HCT116 (cell line): ENCODE measurements at regions not wholly inside any gene's neighbourhood (a gene's known extent, or its start where the extent isn't known, plus 50 kb on each side); places are given as distances from the start of the nearest gene placed in this dataset.

Experiments
- ATAC-seq: fragments of 200-7000 bp; cut with Tn5 transposase; 2 replicates; pipeline ENCODE4 v1.9.1; 2020; ENCODE audit warnings: mild to moderate bottlenecking, moderate library complexity
- BruUV-seq: library from RNA; stranded (reverse); fragments of 400-500 nt; replicated peaks from 2 replicates; lab custom pipeline; 2021; lab: Mats Ljungman, UMichigan
- CTCF ChIA-PET: fragments of 300-600 bp; sonication (Branson Sonifier 250); formaldehyde crosslinking; loops from one replicate; lab custom pipeline; 2021; ENCODE audit warnings: antibody characterized with exemption; lab: Charles Lee
- POLR2A ChIA-PET: fragments of 300-600, 350-600 bp; sonication (Branson Sonifier 250); formaldehyde crosslinking; loops from one replicate; lab custom pipeline; 2021; ENCODE audit warnings: antibody characterized with exemption; lab: Charles Lee
- RAD21 ChIA-PET, 2 experiments: fragments of 300-600 bp; sonication (Branson Sonifier 250); formaldehyde crosslinking; loops; one replicate each; lab custom pipeline; 2023; ENCODE audit warnings: low total read pairs in 2 of 2; ENCODE audit not compliant: uncharacterized antibody in 2 of 2, unreplicated experiment in 2 of 2, low non-redundant PET in 1 of 2; lab: Charles Lee
- DNase-seq: peaks from one replicate; pipeline ENCODE4 v3.0.0-alpha.2; 2010; ENCODE audit warnings: low read depth, low spot score
- H2AFZ ChIP-seq: fragments of 200-600 bp; shearing (Covaris generic), sonication (generic); 2 replicates; pipeline ENCODE4 v1.6.1; 2017; ENCODE audit warnings: low read depth, mixed run types, mixed read lengths, antibody characterized with exemption, low read length; ENCODE audit not compliant: poor library complexity, severe bottlenecking
- H3K27ac ChIP-seq: 2 replicates; pipeline ENCODE4 v1.5.1; 2012; ENCODE audit warnings: low read depth, low read length
- H3K27me3 ChIP-seq: fragments of 200-600 bp; sonication (generic); 2 replicates; pipeline ENCODE4 v1.6.1; 2016; ENCODE audit warnings: mixed run types, low read length, mixed read lengths; ENCODE audit not compliant: insufficient read depth
- H3K36me3 ChIP-seq, 2 experiments: fragments of 200-500 bp in 1 of 2; fragments of 200-600 bp in 1 of 2; sonication (Bioruptor generic) in 1 of 2; sonication (generic) in 1 of 2; 2 replicates each; pipeline versions ENCODE4 v1.5.1 to v1.6.1; 2014 to 2016; ENCODE audit warnings: low read length in 2 of 2, inconsistent platforms in 1 of 2, mixed read lengths in 1 of 2, mixed run types in 1 of 2; ENCODE audit not compliant: insufficient read depth in 2 of 2, control insufficient read depth in 1 of 2
- H3K4me1 ChIP-seq, 2 experiments: fragments of 200-600 bp in 1 of 2; sonication (generic) in 1 of 2; 2 replicates each; pipeline versions ENCODE4 v1.5.1 to v1.6.1; 2012 to 2017; ENCODE audit warnings: low read length in 2 of 2, inconsistent platforms in 1 of 2, mild to moderate bottlenecking in 1 of 2, mixed read lengths in 1 of 2, mixed run types in 1 of 2, moderate library complexity in 1 of 2; ENCODE audit not compliant: insufficient read depth in 2 of 2, control insufficient read depth in 1 of 2
- H3K4me2 ChIP-seq: fragments of 200-600 bp; sonication (generic); 2 replicates; pipeline ENCODE4 v1.6.1; 2017; ENCODE audit warnings: mixed run types, low read length, mixed read lengths
- H3K4me3 ChIP-seq, 2 experiments: fragments of 200-600 bp in 1 of 2; sonication (generic) in 1 of 2; replicated peaks in 1 of 2; 2 replicates each; pipeline ENCODE4 v1.5.1; 2011 to 2016; ENCODE audit warnings: low read length in 2 of 2, control low read depth in 1 of 2, low read depth in 1 of 2, mild to moderate bottlenecking in 1 of 2, mixed read lengths in 1 of 2, mixed run types in 1 of 2
- H3K79me2 ChIP-seq: fragments of 200-600 bp; sonication (generic); 2 replicates; pipeline ENCODE4 v1.6.1; 2017; ENCODE audit warnings: mild to moderate bottlenecking, mixed run types, low read length, moderate library complexity, mixed read lengths; ENCODE audit not compliant: insufficient read depth
- H3K9ac ChIP-seq: fragments of 200-600 bp; sonication (generic); 2 replicates; pipeline ENCODE4 v1.6.1; 2016; ENCODE audit warnings: low read length, mixed read lengths
- H3K9me2 ChIP-seq: fragments of 200-600 bp; sonication (generic), shearing (Covaris generic); 2 replicates; pipeline ENCODE4 v1.6.1; 2017; ENCODE audit warnings: mixed run types, mild to moderate bottlenecking, moderate library complexity; ENCODE audit not compliant: insufficient read depth
- H3K9me3 ChIP-seq, 2 experiments: fragments of 200-500 bp in 1 of 2; fragments of 200-600 bp in 1 of 2; sonication (Bioruptor generic) in 1 of 2; sonication (generic) in 1 of 2; 2 replicates each; pipeline ENCODE4 v1.6.1; 2014 to 2017; ENCODE audit warnings: low read length in 2 of 2, mixed read lengths in 2 of 2, inconsistent platforms in 1 of 2, low read depth in 1 of 2, mild to moderate bottlenecking in 1 of 2, mixed run types in 1 of 2, moderate library complexity in 1 of 2; ENCODE audit not compliant: control insufficient read depth in 1 of 2, insufficient read depth in 1 of 2
- H4K20me1 ChIP-seq: fragments of 200-600 bp; sonication (generic), shearing (Covaris generic); 2 replicates; pipeline ENCODE4 v1.6.1; 2017; ENCODE audit warnings: mixed run types, mild to moderate bottlenecking, moderate library complexity; ENCODE audit not compliant: insufficient read depth
- CEBPB ChIP-seq: IDR thresholded peaks from 2 replicates; pipeline ENCODE4 v1.6.1; 2012; ENCODE audit warnings: low read depth
- EZH2phosphoT487 ChIP-seq: fragments of 200-600 bp; IDR thresholded peaks from 2 replicates; pipeline ENCODE4 v1.6.1; 2018; ENCODE audit warnings: antibody characterized with exemption, borderline replicate concordance
- POLR2A ChIP-seq: IDR thresholded peaks from 2 replicates; pipeline ENCODE4 v1.7.0; 2011; ENCODE audit warnings: borderline replicate concordance; ENCODE audit not compliant: insufficient read depth, insufficient read length; ENCODE audit errors: extremely low read depth
- POLR2AphosphoS5 ChIP-seq: IDR thresholded peaks from 2 replicates; pipeline ENCODE4 v1.6.1; 2011; ENCODE audit warnings: mild to moderate bottlenecking, low read depth, low read length, moderate library complexity
- REST ChIP-seq: IDR thresholded peaks from 2 replicates; pipeline ENCODE4 v1.6.1; 2012; ENCODE audit warnings: low read depth
- SRF ChIP-seq: IDR thresholded peaks from 2 replicates; pipeline ENCODE4 v1.6.1; 2012; ENCODE audit warnings: low read depth
- YY1 ChIP-seq: IDR thresholded peaks from 2 replicates; pipeline ENCODE4 v1.6.1; 2011; ENCODE audit warnings: low read length, low read depth, moderate library complexity, mild to moderate bottlenecking; ENCODE audit not compliant: insufficient replicate concordance; ENCODE audit errors: extremely low read depth
- ZBTB33 ChIP-seq: IDR thresholded peaks from 2 replicates; pipeline ENCODE4 v1.6.1; 2011; ENCODE audit warnings: mild to moderate bottlenecking, low read length, moderate library complexity; ENCODE audit not compliant: insufficient replicate concordance; ENCODE audit errors: extremely low read depth
- ZFX ChIP-seq: fragments of 450-650 bp; IDR thresholded peaks from 2 replicates; pipeline ENCODE4 v1.6.1; 2017
- intact Hi-C: fragments of 100-400 bp; cut with micrococcal nuclease; formaldehyde crosslinking; loops from 2 replicates; pipeline ENCODE4 v1.10.0; 2022
- TF ChIP-seq, protein P1 (sequence below): IDR thresholded peaks from 2 replicates; pipeline ENCODE4 v1.6.1; 2012

- H3K27ac ChIP-seq = no peak overlapping the region
- no peaks in the 10 kb centered on the region for H3K79me2 ChIP-seq
- no peak overlapping the region for H2AFZ ChIP-seq
- no peaks in the 10 kb centered on the region for H3K27me3 ChIP-seq
- no peaks in the 10 kb centered on the region for H3K36me3 ChIP-seq
- intact Hi-C loops = no loop called here
- BruUV-seq = no TSS peak
- H3K9me3 ChIP-seq = no peaks in the 10 kb centered on the region
- H3K4me2 ChIP-seq = no peak overlapping the region
- no peak overlapping the region for H3K9ac ChIP-seq
- no peak overlapping the region for H3K4me3 ChIP-seq
- H3K9me2 ChIP-seq = no peaks in the 10 kb centered on the region
- ChIA-PET RAD21 (no interaction called here), POLR2A (no interaction called here), CTCF (no interaction called here)
- no peaks in the 10 kb centered on the region for H4K20me1 ChIP-seq
- DNase-seq (no peak), ATAC-seq (no peak)
- TF ChIP-seq ZFX (no peak), POLR2AphosphoS5 (no peak), POLR2A (no peak), SRF (no peak), YY1 (no peak), REST (no peak), CEBPB (no peak)
- TF ChIP-seq, protein P1, sequence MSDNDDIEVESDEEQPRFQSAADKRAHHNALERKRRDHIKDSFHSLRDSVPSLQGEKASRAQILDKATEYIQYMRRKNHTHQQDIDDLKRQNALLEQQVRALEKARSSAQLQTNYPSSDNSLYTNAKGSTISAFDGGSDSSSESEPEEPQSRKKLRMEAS = no peak
- no peaks in the 10 kb centered on the region for H3K4me1 ChIP-seq
Observed at GRCh38 chr14:98444077-98444476, 827.9 kb downstream of the BCL11B start.

GRCh38 chr14:98445718-98446117 is 826.3 kb downstream of the BCL11B start:
- Histone ChIP-seq H3K27ac (no peak overlapping the region), H3K36me3 (no peaks in the 10 kb centered on the region), H2AFZ (no peak overlapping the region), H3K4me2 (no peak overlapping the region), H4K20me1 (no peaks in the 10 kb centered on the region), H3K79me2 (no peaks in the 10 kb centered on the region), H3K27me3 (no peaks in the 10 kb centered on the region), H3K4me1 (no peaks in the 10 kb centered on the region), H3K9ac (no peak overlapping the region), H3K4me3 (no peak overlapping the region), H3K9me3 (no peaks in the 10 kb centered on the region), H3K9me2 (no peaks in the 10 kb centered on the region)
- CTCF ChIA-PET = no interaction called here
- TF ChIP-seq ZBTB33 = no peak
- no peak for TF ChIP-seq YY1
- TF ChIP-seq CEBPB = no peak
- TF ChIP-seq POLR2AphosphoS5 = no peak
- no peak for TF ChIP-seq EZH2phosphoT487
- DNase-seq (no peak), ATAC-seq (no peak)
- no TSS peak for BruUV-seq
- POLR2A ChIA-PET = no interaction called here
- intact Hi-C loops = no loop called here
- RAD21 ChIA-PET = no interaction called here
